ENCODE measurements at regions not wholly inside any gene's neighbourhood (a gene's known extent, or its start where the extent isn't known, plus 50 kb on each side); places are given as distances from the start of the nearest gene placed in this dataset.
"Not testable (repeated sequence)": the region's sequence is repeated elsewhere in the genome, so short reads cannot be mapped to it uniquely, and the experiment has no call there.

DNA sequence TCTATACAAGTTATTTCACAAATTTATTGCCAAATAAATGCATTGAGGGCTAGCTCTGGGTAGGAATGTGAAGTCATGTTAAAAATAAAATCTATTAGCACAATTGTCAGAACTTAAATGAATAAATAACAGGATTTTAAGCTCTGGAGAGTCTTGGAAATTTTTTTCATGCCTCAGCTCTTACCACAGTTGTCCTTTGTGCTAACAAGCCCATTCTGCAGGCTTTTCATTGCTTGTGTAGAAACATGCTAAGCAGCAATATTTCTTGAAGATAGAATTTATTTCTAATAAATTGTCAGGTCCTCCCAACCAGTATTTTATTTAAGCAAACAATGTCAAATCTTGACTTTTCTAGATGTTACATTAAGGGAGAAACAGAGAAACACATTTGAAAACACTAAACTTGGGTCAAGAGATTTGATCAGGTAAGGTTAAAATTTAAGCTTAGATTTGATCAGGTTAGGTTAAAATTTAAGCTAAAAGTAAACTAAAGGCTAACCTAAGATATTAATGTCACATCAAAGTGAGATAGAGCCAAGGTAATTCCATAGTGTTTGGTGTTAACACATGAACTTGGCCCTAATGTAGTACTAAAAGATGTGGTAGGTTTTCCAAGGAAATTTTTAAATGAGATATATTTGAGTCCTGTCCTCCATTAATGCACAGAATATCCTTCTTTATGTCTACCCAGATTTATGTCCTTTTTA, 179.1 kb upstream of the IL1RAPL1 start:
- no peak for DNase-seq (ENCODE audit: low read depth in 2 of 3, low spot score in 2 of 3)

DNA sequence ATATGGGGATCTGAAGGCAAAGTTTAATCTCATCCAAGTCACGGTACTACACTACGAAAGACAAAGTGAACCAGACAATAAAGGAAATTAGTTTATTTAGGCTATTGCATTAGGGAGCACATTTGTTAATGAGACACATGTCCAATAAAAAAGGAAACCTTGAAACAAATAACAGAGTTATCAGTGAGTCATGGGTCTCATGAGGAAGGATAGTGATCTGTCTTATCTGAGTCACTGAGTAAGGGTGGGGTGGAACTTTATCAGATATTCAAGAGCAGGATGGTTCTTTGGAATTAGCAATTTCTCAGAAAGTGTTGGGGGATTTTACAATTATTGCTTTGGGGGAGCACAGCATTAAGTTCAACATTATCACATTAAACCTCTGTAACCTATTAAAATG, 188.9 kb upstream of the IL1RAPL1 start:
- DNase-seq (ENCODE audit: low read depth in 2 of 3, low spot score in 2 of 3) = no peak

DNA sequence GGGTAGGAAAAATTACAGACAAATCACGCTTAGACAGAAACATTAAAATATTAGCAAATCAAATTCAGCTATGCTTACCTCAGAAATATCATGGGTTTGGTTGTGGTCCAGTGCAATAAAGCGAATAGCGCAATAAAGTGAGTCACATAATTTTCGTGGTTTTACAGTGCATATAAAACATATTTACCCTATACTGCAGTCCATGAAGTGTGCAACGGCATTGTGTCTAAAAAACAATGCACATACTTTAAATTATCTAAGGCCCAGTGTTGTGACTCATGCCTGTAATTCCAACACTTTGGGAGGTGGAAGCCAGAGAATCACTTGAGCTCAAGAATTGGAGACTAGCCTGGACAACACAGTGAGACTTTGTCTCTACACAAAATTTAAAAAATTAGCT, 195.7 kb upstream of the IL1RAPL1 start:
- DNase-seq (ENCODE audit: low read depth in 2 of 3, low spot score in 2 of 3) = no peak

DNA sequence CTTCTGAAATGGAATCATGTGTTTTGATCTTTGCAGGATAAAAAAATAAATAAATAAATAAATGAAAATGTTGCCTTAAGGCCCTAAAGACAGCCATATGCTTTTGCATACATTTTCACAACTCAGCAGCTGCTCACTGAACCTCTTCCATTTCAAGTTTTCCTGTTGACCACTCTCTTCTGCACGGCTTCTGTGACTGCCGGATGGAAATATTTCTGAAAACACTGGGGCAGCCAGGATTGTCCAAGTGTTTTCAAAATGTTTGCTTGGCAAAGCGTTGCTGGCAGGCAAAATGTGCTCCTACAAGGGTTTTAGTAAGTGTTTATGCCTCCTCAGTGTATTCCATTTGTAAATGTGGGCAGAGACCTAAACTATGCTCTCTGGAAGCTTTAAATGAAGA, 208.1 kb upstream of the IL1RAPL1 start:
- no peak for DNase-seq (ENCODE audit: low read depth in 2 of 3, low spot score in 2 of 3)

DNA sequence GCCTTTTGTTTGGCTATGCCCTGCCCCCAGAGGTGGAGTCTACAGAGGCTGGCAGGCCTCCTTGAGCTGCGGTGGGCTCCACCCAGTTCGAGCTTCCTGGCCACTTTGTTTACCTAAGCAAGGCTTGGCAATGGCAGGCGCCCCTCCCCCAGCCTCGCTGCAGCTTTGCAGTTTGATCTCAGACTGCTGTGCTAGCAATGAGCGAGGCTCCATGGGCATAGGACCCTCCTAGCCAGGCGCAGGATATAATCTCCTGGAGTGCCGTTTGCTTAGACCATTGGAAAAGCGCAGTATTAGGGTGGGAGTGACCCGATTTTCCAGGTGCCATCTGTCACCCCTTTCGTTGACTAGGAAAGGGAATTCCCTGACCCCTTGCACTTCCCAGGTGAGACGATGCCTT, 219.6 kb upstream of the IL1RAPL1 start:
- not testable (repeated sequence) for DNase-seq (ENCODE audit: low read depth in 2 of 3, low spot score in 2 of 3)

DNA sequence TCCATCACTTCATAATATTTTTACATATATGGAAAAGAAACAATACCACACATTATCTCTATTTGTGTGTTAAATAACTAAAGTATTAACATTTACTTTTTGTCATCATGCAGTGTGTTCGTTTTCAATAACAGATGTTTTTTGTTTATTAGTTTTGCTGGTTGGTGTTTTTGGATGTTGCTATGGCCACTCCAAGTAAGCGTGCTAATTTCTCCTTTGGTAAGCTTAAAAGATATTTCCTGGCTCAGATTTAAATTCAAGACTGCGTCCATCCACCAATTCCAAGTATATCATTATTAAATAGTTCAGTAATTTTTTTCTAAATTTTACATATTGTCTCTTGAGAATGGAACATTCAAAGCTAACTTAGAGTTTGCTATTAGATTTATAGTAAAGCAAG, 235.4 kb upstream of the IL1RAPL1 start:
- no peak for DNase-seq (ENCODE audit: low read depth in 2 of 3, low spot score in 2 of 3)

DNA sequence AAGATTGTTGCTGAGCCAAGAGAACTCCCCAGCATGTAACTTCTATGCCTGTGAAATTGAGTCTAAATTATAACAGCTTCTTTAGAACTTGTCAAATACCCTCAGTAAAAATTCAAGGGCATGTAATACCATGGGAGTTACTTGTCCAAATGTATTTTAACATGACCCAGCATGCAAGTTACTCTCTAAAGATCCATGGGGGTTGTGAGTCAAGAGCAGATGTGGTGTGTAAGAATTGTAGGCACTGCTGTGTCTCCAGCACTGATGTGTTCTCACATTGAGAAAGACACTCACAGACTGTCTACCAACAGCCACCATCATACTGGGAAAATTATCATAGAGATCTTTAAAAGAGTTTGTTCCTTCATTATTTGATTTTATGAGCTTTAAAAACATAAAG, 237.4 kb upstream of the IL1RAPL1 start:
- DNase-seq (ENCODE audit: low read depth in 2 of 3, low spot score in 2 of 3) = no peak

DNA sequence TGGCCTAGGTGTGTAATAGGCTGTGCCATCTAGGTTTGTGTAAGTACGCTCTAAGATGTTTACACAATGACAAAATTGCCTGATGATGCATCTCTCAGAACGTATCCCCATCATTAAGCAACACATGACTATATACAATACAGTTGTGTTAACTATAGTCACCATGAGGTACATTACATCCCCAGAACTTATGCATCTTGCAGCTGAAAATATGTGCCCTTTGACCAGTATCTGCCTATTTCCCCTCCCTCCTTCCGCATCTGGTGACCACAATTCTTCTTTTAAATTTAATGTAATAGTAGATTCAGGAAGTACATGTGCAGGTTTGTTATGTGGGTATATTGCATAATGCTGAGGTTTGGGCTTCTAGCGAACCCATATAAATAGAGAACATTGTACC, 239.8 kb upstream of the IL1RAPL1 start:
- peak in 1 of 3 donors; percentile 1 for DNase-seq (ENCODE audit: low read depth in 2 of 3, low spot score in 2 of 3)

DNA sequence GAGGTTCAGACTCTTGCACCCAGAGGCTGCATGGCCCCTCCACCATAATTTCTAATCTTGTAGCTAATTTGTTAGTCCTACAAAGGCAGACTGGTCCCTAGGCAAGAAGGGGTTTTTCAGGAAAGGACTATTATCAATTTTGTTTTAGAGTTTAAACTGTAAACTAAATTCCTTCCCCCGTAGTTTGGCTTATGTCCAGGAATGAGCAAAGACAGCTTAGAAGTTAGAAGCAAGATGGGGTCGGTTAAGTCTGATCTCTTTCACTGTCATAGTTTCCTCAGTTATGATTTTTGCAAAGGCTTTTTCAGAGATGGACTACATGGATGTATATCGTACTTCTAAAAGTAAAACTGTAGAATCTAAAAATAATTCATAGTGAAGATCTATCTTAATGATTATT, 258.1 kb upstream of the IL1RAPL1 start:
- no peak for DNase-seq (ENCODE audit: low read depth in 2 of 3, low spot score in 2 of 3)

DNA sequence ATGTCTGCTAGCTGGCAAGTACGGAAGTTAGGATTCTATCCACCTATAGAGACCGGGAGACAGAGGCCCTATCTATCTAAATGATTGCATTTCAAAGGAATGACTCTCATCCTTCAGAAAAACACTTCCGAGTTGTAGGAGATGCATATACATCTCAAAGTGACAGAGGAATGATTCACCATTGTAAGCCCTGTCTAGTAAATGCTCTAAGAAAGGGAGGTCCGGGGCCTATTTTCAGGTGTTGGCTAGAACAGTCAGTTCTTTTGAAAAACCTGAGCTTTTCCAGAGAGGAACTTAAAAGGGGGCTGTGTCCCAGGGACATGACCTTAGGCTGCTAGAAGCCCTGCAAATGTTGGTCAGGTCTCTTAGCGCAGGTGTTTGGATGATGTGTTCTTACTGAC, 262.9 kb upstream of the IL1RAPL1 start:
- DNase-seq (ENCODE audit: low read depth in 2 of 3, low spot score in 2 of 3) = no peak

DNA sequence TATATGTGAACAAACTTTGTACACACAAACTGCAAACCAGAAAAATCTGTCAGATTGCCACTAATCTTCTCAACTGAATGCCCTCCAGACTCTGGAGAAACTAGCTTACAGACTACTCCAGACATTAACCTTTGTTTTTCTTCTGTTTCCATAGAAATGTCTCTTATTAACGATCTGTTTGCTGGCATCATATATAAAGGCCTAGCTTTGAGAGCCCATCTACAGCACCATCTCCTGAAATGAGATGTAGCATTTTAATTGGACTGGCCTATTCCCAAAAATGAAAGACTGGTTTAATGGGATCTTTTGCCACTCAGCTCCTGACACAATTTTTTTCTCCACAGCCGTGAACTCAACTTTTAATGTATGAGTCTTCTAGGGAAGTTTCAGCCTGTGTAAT, 266.0 kb upstream of the IL1RAPL1 start:
- no peak for DNase-seq (ENCODE audit: low read depth in 2 of 3, low spot score in 2 of 3)

DNA sequence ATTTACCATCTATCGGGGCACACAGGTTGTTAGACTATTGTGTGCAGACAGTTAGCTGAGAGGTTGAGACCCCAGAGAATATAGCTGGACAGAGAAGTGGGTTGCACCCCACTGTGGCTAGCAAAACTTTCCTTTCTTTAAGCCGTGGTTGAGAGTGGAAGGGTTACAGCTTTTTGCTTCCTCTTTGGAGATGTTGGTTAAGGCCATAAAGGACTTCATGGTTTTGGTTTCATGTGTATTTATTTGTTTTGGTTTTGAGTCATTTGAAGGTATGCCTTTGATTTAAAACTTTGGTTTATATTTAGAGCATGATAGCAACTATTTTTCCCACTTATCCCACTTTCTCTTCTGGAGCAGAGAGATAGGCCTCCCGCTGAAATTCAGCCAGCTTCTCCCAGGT, 274.3 kb upstream of the IL1RAPL1 start:
- DNase-seq (ENCODE audit: low read depth in 2 of 3, low spot score in 2 of 3) = no peak

DNA sequence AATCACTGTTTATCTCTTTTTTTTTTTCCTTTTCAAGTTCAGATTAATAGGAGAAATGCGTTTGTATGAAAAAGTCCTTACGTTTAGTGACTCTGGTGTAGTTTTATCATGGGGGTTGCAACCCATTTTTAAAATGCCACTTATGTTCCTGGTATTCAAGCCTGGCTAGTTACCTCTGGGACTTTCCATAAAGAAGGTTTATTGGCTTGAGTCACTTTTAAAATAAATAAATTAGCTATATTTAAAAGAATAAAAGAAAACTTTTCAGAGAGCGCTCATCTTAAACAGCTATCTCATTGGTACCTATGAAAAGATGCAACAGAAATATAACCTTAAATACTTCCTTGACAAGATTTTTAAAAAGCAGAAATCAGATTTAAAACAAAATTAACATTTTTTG, 275.0 kb upstream of the IL1RAPL1 start:
- DNase-seq (ENCODE audit: low read depth in 2 of 3, low spot score in 2 of 3) = no peak

DNA sequence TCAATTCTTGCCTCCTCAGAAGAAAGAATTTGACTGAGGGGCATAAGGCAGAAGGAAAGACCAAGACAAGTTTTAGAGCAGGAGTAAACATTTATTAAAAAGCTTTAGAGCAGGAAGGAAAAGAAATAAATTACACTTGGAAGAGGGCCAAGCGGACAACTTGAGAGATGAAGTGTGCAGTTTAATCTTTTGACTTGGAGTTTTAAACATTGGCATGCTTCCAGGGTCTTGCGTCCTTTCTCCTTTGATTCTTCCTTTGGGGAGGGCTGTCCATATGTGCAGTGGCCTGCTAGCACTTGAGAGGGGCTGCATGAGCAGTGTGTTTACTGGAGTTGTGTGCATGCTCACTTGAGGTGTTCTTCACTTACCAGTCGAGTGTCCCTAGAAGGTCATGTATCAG, 275.8 kb upstream of the IL1RAPL1 start:
- DNase-seq (ENCODE audit: low read depth in 2 of 3, low spot score in 2 of 3) = no peak

DNA sequence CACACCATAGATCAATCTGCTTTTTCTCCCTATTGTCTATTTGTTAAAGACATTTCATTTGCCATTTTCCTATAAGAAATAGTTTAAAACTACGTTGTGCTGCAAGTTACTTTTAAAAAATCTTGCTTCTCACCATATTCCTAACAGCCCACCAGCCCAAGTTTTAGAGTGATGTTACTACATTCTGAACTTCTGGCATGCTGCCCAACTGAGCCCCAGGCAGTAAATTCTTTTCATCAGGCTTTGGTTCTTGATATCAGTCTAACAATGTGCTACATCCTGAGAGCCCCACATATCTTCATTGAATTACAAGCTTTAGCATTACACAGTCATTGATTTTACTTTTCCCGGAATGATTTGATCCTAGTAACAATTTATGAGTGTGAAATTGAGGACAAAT, 283.8 kb upstream of the IL1RAPL1 start:
- DNase-seq (ENCODE audit: low read depth in 2 of 3, low spot score in 2 of 3) = no peak

DNA sequence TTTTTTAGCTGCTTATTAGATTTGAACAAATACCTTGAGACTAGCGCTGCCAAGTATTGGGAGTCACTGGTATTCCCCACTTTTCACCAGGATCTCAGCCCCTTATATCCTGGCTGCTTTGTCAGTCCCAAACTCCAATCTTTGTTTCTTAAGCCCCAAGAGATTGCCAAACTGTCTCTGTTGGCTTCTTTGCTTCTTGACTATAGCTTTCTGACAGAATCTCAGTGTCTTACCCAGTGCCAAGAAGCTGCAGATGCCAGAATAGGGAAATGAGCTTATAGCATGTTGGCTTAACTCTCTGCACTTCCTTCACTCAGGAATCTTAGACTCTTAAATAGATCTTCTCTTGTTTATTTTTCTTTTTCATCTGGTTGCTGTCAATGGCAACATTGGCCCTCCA, 297.5 kb upstream of the DCAF8L1 start:
- DNase-seq (ENCODE audit: low read depth in 2 of 3, low spot score in 2 of 3) = no peak

DNA sequence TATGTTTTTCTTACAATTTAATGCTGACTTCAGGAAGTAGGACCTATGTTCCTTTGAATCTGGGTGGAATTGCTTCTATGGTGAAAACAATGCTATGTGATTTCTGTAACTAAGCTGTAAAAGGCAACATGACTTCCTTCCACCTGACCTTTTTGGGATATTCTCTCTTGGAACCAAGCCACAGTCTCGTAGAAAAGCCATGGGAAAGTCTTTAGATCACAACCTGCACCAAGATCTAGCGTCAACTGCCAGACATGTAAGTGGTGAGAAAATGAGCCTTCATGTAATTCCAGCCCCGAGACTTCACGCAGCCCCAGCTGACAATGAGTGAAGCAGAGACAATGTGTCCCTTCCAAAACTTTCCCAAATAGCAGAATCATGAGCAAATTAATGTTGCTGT, 297.0 kb upstream of the DCAF8L1 start:
- DNase-seq (ENCODE audit: low read depth in 2 of 3, low spot score in 2 of 3) = no peak

DNA sequence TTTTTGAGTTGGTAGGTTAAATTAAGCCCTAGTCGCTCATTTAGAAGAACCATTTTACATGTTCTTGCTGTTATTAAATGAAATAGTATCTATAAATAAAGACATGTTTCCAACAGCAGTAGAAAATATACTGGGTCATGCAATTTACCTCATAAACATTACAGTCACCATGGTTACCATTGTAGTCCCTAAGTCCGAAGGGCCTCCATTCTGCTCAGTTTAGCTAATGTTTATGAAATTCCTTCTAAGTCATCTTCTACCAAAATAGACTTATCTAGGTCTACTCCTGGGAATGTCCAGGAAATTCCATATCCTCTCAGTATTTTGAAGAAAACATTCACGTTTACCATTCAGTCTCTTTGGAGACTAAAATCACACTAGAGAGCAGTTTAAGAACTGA, 292.5 kb upstream of the DCAF8L1 start:
- DNase-seq (ENCODE audit: low read depth in 2 of 3, low spot score in 2 of 3) = no peak

DNA sequence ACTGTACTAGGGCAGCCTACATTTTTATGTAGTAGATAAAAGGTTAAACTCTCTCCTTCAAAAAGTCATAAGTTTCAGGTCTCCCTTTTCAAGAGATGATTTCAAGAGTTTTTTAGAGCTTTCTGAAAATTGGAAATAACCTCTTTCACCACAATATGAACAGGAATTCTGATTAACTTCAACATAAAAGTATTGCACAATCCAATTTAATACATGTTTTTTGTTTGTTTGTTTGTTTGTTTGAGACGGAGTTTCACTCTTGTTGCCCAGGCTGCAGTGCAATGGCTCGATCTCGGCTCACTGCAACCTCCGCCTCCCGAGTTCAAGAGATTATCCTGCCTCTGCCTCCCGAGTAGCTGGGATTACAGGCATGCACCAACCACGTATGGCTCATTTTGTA, 265.4 kb upstream of the DCAF8L1 start:
- no peak for DNase-seq (ENCODE audit: low read depth in 2 of 3, low spot score in 2 of 3)

DNA sequence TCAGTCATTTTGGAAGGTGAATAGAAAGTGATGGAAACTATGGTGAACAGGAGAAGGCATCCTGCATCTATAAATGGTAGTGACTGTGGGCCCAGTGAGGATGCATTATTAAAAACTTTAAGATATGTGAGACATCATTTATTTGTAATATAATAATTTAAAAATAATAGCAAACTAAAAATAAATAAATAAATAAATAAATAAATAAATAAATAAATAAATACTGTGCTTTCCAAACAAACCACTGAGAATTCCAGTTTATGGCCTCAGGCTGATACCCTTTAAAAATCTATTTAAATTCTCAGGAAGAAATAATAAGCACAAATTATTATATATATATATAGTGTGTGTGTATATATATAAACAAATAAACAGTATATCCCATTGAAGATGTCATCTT, 248.0 kb upstream of the DCAF8L1 start:
- DNase-seq (ENCODE audit: low read depth in 2 of 3, low spot score in 2 of 3) = no peak

DNA sequence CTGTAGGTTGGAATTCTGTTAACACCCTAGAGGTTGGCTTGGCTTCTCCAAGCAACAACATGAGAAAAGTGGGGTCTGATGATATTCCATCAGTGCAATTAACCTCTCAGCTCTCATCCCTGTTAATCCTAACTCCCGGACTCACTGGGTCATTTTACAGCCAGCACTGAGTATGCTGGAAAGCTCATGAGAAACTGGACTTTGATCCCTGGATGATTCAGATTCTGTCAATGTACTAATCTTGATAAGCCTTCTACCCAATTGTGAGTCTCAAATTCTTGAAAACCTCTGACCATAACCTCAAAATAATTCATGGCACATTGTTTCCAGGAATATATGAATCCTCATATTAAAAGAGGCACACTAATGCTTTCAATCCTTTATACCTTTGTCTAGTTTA, 244.3 kb upstream of the DCAF8L1 start:
- no peak for DNase-seq (ENCODE audit: low read depth in 2 of 3, low spot score in 2 of 3)

DNA sequence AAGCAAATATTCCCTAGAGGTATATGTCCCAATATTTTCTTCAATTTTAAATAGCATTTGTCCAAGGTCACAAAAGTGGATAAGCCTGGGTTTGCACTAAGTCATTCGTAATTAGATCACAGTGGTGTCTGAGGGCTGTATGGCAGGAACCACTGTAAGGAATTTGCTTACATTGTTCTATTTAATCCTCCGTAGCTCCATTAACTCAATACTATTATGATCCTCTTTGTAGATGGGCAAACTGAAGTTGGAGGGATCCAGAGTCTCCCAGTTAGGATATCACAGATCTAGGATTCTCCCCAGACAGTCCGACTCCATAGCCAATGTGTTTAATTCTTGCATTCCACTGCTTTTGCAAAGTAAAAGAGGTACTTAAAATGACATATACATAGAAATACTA, 242.7 kb upstream of the DCAF8L1 start:
- DNase-seq (ENCODE audit: low read depth in 2 of 3, low spot score in 2 of 3) = no peak

DNA sequence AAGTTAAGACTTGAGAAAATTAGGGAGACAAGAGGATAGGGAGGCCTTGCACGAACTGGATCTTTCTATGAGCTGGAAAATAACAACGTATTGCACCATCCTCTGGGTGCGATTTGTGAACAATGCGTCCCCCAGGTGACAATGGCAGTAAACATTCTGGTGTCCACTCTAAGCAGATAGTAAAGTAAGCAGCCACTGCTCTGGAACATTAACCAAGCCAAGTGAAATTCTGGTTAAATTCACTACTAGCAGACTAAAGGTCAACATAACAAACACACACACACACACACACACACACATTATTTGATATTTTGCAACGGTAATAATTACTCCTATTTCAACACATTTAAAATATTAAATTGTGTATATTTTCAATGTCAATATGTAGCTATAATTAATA, 242.2 kb upstream of the DCAF8L1 start:
- DNase-seq (ENCODE audit: low read depth in 2 of 3, low spot score in 2 of 3) = no peak
